Activated naive CD8-positive, alpha-beta T cell treated with anti-CD3 and anti-CD28 coated beads, Interleukin-2, amount 10 ng/mL, durations not matched to agents 7 days and 5 days (primary cell): ENCODE measurements at regions not wholly inside any gene's neighbourhood (a gene's known extent, or its start where the extent isn't known, plus 50 kb on each side); places are given as distances from the start of the nearest gene placed in this dataset.

Source experiments
- ATAC-seq: fragments of 150-1000 bp; cut with Tn5 transposase; one replicate; pipeline ENCODE4 v1.10.0; 2021; ENCODE audit warnings: low read depth, moderate library complexity
- POLR2A ChIA-PET: fragments of 350-600 bp; sonication (Branson Sonifier 250); formaldehyde crosslinking; loops from one replicate; lab custom pipeline; 2021; ENCODE audit warnings: antibody characterized with exemption; lab: Charles Lee
- DNase-seq: peaks from one replicate; pipeline ENCODE4 v3.0.0; 2021
- H3K27ac Mint-ChIP-seq: one replicate; pipeline ENCODE4 v1.8.0; 2022; ENCODE audit warnings: mild to moderate bottlenecking, mixed read lengths
- H3K27me3 Mint-ChIP-seq: one replicate; pipeline ENCODE4 v1.8.0; 2022; ENCODE audit warnings: mild to moderate bottlenecking, moderate library complexity, mixed read lengths
- H3K36me3 Mint-ChIP-seq: one replicate; pipeline ENCODE4 v1.8.0; 2021; ENCODE audit warnings: mild to moderate bottlenecking, mixed read lengths
- H3K4me1 Mint-ChIP-seq: one replicate; pipeline ENCODE4 v1.8.0; 2021; ENCODE audit warnings: mixed read lengths
- H3K4me3 Mint-ChIP-seq: one replicate; pipeline ENCODE4 v1.8.0; 2022; ENCODE audit warnings: mild to moderate bottlenecking, moderate library complexity, mixed read lengths
- H3K9me3 Mint-ChIP-seq: one replicate; pipeline ENCODE4 v1.8.0; 2021; ENCODE audit warnings: mixed read lengths

GRCh38 chr7:49321843-49322242 lies 397.5 kb downstream of the CDC14C start:
- Mint-ChIP-seq H3K27ac (no peak overlapping the region), H3K36me3 (no peaks in the 10 kb centered on the region), H3K4me1 (no peaks in the 10 kb centered on the region), H3K4me3 (no peak overlapping the region), H3K9me3 (no peaks in the 10 kb centered on the region), H3K27me3 (no peaks in the 10 kb centered on the region)
- no peak for ATAC-seq
- POLR2A ChIA-PET, result no interaction called here
- no peak for DNase-seq

GRCh38 chr7:49322476-49322875 lies 398.1 kb downstream of the CDC14C start:
- no peak for DNase-seq
- Mint-ChIP-seq H3K4me1 (no peaks in the 10 kb centered on the region), H3K4me3 (no peak overlapping the region), H3K36me3 (no peaks in the 10 kb centered on the region), H3K27me3 (no peaks in the 10 kb centered on the region), H3K27ac (no peak overlapping the region), H3K9me3 (no peaks in the 10 kb centered on the region)
- ATAC-seq, result no peak
- POLR2A ChIA-PET, result no interaction called here

GRCh38 chr7:49324040-49324439 lies 399.7 kb downstream of the CDC14C start:
- Mint-ChIP-seq H3K36me3 (no peaks in the 10 kb centered on the region), H3K9me3 (peaks cover 2% of the 10 kb centered on the region)
- no peak for ATAC-seq

GRCh38 chr7:49324707-49325106 lies 400.4 kb downstream of the CDC14C start:
- H3K27ac Mint-ChIP-seq, result no peak overlapping the region
- H3K36me3 Mint-ChIP-seq, result no peaks in the 10 kb centered on the region
- ATAC-seq (no peak), DNase-seq (no peak)
- H3K4me3 Mint-ChIP-seq, result no peak overlapping the region
- POLR2A ChIA-PET, result no interaction called here
- H3K4me1 Mint-ChIP-seq, result no peaks in the 10 kb centered on the region
- H3K9me3 Mint-ChIP-seq, result peaks cover 2% of the 10 kb centered on the region
- H3K27me3 Mint-ChIP-seq, result no peaks in the 10 kb centered on the region

More at GRCh38 chr7:49324040-49324439, 399.7 kb downstream of the CDC14C start:
- Mint-ChIP-seq H3K4me1 (no peaks in the 10 kb centered on the region), H3K27ac (no peak overlapping the region), H3K4me3 (no peak overlapping the region), H3K27me3 (no peaks in the 10 kb centered on the region)
- POLR2A ChIA-PET, result no interaction called here
- no peak for DNase-seq

GRCh38 chr7:49325571-49325970 lies 401.2 kb downstream of the CDC14C start:
- H3K27me3 Mint-ChIP-seq, result no peaks in the 10 kb centered on the region
- no peaks in the 10 kb centered on the region for H3K4me1 Mint-ChIP-seq
- ATAC-seq (no peak), DNase-seq (no peak)
- H3K36me3 Mint-ChIP-seq, result no peaks in the 10 kb centered on the region
- H3K27ac Mint-ChIP-seq, result no peak overlapping the region
- H3K9me3 Mint-ChIP-seq, result peaks cover 2% of the 10 kb centered on the region
- POLR2A ChIA-PET, result interaction anchor here (0.6 kb wide), 1 partner anchor 24 kb away, joined by 3 read pairs; no protein-coding TSS in a partner anchor
- no peak overlapping the region for H3K4me3 Mint-ChIP-seq

GRCh38 chr7:49327155-49327554 lies 402.8 kb downstream of the CDC14C start:
- Mint-ChIP-seq H3K36me3 (no peaks in the 10 kb centered on the region), H3K4me3 (no peak overlapping the region), H3K27ac (no peak overlapping the region), H3K4me1 (no peaks in the 10 kb centered on the region), H3K27me3 (no peaks in the 10 kb centered on the region), H3K9me3 (peaks cover 2% of the 10 kb centered on the region)
- POLR2A ChIA-PET, result no interaction called here
- ATAC-seq (no peak), DNase-seq (no peak)

DNA sequence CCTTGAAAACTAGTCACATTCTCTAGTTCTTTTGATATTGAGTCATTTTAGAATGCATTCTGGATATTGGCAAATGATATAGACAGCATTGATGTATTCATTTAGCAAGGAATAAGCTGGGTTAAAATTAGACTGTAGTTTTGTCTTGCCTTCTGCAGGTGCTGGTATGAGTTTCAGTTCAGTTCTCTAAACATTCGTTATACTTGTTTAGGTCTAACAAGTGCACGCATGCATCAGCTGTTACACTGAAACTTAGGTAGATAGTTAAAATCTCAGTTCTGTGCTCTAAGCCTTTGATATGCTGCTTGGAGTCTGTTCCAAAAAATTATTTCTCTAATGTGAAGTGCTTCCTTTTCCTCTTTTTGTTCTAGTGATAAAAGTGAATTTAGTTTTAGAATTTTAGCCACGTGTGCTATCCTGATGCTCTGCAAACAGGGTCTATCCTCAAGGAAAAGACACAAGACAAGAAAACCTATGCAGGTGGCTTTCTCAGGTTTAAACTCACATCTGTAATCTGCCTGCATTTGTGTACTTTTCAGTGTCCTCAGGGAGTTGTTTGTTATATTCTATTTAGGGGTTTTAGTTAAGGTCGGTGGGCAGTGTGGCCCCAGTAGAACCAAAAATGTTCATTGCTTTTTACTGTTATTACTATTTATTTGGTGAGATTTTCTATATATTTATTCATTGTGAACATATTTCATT lies 409.0 kb downstream of the CDC14C start:
- no peaks in the 10 kb centered on the region for H3K27me3 Mint-ChIP-seq
- ATAC-seq, result no peak
- H3K36me3 Mint-ChIP-seq, result no peaks in the 10 kb centered on the region
- peaks cover 2% of the 10 kb centered on the region for H3K9me3 Mint-ChIP-seq
- POLR2A ChIA-PET, result no interaction called here
- H3K4me1 Mint-ChIP-seq, result no peaks in the 10 kb centered on the region
- DNase-seq, result no peak
- H3K4me3 Mint-ChIP-seq, result no peak overlapping the region
- H3K27ac Mint-ChIP-seq, result no peak overlapping the region

- Mint-ChIP-seq H3K4me3 (no peak overlapping the region), H3K36me3 (no peaks in the 10 kb centered on the region), H3K27ac (no peak overlapping the region), H3K9me3 (no peaks in the 10 kb centered on the region), H3K4me1 (no peaks in the 10 kb centered on the region), H3K27me3 (no peaks in the 10 kb centered on the region)
- ATAC-seq (no peak), DNase-seq (no peak)
- POLR2A ChIA-PET, result no interaction called here
These were observed 417.5 kb downstream of the CDC14C start for GRCh38 chr7:49341849-49342248.

GRCh38 chr7:49344556-49344955 lies 420.2 kb downstream of the CDC14C start:
- Mint-ChIP-seq H3K4me3 (no peak overlapping the region), H3K36me3 (no peaks in the 10 kb centered on the region), H3K9me3 (no peaks in the 10 kb centered on the region), H3K4me1 (no peaks in the 10 kb centered on the region), H3K27ac (no peak overlapping the region), H3K27me3 (no peaks in the 10 kb centered on the region)
- ATAC-seq (no peak), DNase-seq (no peak)
- POLR2A ChIA-PET, result no interaction called here

DNA sequence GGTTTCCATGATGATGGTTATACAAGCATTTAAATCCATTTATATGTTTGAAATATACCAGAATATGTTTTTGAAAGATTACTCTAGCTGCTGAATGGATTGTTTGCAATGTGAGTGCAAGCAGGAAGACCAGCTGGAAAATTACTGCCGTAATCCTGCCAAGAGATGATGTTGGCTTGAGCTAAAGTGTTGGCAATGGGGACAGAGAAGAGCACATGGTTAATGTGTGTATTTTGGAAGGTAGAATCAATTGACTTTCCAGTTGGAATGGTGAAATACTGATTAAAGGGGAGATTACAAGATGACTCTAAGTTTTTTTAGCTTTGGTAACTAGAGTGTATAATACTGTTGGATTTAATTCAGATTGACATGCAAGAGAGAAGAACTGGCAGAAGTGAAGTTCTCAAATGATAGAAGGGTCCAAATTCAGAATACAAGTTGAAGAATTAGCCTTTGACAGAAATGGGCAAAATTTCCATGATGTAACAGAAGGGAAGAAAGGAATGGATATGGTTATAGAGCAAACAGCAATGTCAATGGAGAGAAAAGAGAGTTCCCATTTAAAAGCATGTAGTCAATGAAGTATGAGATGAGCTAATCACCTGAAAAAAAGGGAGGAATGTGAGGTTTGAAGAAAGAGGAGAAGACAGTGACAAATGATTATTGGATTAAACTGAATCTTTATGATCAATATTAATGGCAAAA lies 422.0 kb downstream of the CDC14C start:
- DNase-seq (no peak), ATAC-seq (no peak)
- Mint-ChIP-seq H3K27me3 (no peaks in the 10 kb centered on the region), H3K9me3 (no peaks in the 10 kb centered on the region), H3K36me3 (no peaks in the 10 kb centered on the region), H3K4me3 (no peak overlapping the region), H3K4me1 (no peaks in the 10 kb centered on the region), H3K27ac (no peak overlapping the region)
- POLR2A ChIA-PET, result no interaction called here

DNA sequence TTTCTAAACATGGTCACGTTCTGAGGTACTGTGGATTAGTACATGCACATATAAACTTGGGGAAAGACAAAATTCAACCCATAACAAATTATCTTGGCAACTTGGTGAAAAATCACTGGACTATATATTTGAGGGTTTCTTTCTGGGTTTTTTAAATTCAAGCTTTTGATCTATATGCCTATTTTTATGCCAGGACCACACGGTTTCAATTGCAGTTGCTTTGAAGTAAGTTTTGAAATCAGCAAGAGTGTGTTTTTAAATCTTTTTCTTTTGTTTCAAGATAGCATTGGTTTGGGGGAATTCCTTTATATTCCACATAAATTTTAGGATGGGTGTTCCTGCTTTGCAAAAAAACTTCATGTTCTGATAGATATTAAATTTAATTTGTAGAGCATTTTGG lies 406.4 kb upstream of the VWC2 start:
- POLR2A ChIA-PET, result no interaction called here
- no peaks in the 10 kb centered on the region for H3K36me3 Mint-ChIP-seq
- no peak for ATAC-seq

DNA sequence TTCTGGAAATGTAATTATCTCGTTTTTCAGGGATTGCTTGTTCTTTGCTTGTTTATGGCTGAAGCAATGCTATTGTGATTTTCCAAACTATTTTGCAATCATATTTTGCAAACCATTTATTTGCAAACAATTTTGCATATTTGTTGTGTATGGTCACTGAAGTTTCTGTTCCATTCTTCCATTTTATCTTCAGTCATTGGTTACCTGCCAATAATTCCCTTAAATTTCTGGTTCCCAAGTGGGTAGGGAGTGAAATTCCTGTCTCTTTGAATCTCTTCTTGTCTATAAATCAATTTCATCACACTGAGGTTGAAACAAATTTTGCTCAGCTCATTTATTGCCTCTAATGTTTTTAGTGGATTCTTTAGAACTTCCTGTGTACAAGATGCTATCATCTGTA lies 401.7 kb upstream of the VWC2 start:
- H3K27ac Mint-ChIP-seq, result no peak overlapping the region
- H3K4me3 Mint-ChIP-seq, result no peak overlapping the region
- ATAC-seq, result no peak
- no peaks in the 10 kb centered on the region for H3K36me3 Mint-ChIP-seq
- POLR2A ChIA-PET, result no interaction called here
- no peaks in the 10 kb centered on the region for H3K4me1 Mint-ChIP-seq
- H3K27me3 Mint-ChIP-seq, result no peaks in the 10 kb centered on the region
- H3K9me3 Mint-ChIP-seq, result no peaks in the 10 kb centered on the region
- DNase-seq, result no peak

More for the DNA sequence above, 406.4 kb upstream of the VWC2 start:
- Mint-ChIP-seq H3K27ac (no peak overlapping the region), H3K9me3 (peaks cover 4% of the 10 kb centered on the region), H3K4me3 (no peak overlapping the region), H3K27me3 (no peaks in the 10 kb centered on the region), H3K4me1 (no peaks in the 10 kb centered on the region)
- DNase-seq, result no peak

GRCh38 chr7:49376817-49377375 lies 396.5 kb upstream of the VWC2 start:
- no peaks in the 10 kb centered on the region for H3K36me3 Mint-ChIP-seq
- ATAC-seq, result no peak
- no peak overlapping the region for H3K27ac Mint-ChIP-seq
- no peak overlapping the region for H3K4me3 Mint-ChIP-seq
- no peak for DNase-seq
- H3K27me3 Mint-ChIP-seq, result no peaks in the 10 kb centered on the region
- POLR2A ChIA-PET, result no interaction called here
- H3K4me1 Mint-ChIP-seq, result no peaks in the 10 kb centered on the region
- H3K9me3 Mint-ChIP-seq, result peaks cover 4% of the 10 kb centered on the region

DNA sequence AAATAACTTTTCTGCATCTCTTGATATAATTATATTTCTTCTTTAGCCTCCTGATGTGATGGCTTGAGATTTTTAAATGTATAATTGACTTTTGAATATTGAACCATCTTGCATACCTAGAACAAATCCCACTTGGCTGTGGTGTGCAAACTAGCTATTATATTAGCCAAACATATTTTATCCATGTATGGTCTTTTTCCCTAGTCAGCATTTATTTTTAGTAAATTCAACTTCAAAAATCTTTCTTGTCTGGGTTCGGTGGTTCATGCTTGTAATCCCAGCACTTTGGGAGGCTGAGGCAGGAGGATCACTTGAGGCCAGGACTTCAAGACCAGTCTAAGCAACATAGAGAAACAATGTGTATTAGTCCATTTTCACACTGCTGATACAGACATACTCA lies 386.6 kb upstream of the VWC2 start:
- H3K27me3 Mint-ChIP-seq, result no peaks in the 10 kb centered on the region

More for the DNA sequence above, 386.6 kb upstream of the VWC2 start:
- POLR2A ChIA-PET, result no interaction called here
- no peaks in the 10 kb centered on the region for H3K36me3 Mint-ChIP-seq
- H3K4me3 Mint-ChIP-seq, result no peak overlapping the region
- H3K27ac Mint-ChIP-seq, result no peak overlapping the region
- H3K9me3 Mint-ChIP-seq, result peaks cover 4% of the 10 kb centered on the region
- H3K4me1 Mint-ChIP-seq, result no peaks in the 10 kb centered on the region
- DNase-seq (no peak), ATAC-seq (no peak)
